ENCODE measurements at regions not wholly inside any gene's neighbourhood (a gene's known extent, or its start where the extent isn't known, plus 50 kb on each side); places are given as distances from the start of the nearest gene placed in this dataset.
"Not testable (repeated sequence)": the region's sequence is repeated elsewhere in the genome, so short reads cannot be mapped to it uniquely, and the experiment has no call there.

DNA sequence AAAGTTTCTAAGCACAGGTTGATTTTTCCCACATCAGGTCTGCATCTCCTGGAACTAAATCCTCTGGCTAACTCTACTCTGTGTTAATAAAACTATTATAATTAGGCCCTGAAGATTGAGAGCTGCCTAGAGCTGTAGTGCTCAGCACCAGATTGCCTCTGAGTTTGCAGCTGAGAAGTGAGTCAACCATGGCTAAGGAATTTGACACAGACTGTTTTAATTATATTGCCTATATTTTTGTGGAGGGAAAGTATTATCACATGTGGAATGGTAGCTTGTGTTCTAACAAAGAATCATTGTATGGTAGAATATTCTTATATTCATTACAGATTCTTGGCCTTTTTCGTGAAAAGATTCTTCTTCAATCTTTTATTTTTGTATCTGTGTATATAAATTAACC lies 1907.6 kb upstream of the TENM3 start:
- DNase-seq (ENCODE audit: insufficient read length) (no peak), FAIRE-seq (no peak)
- TF ChIP-seq POLR2A (IDR thresholded peaks at IDR 0.05; ENCODE audit: low read depth, low read length) (no peak), POLR2AphosphoS5 (IDR thresholded peaks at IDR 0.05; ENCODE audit: low read depth, low read length) (no peak), TAF1 (IDR thresholded peaks at IDR 0.05; ENCODE audit: borderline replicate concordance, low read depth, low read length) (no peak)

DNA sequence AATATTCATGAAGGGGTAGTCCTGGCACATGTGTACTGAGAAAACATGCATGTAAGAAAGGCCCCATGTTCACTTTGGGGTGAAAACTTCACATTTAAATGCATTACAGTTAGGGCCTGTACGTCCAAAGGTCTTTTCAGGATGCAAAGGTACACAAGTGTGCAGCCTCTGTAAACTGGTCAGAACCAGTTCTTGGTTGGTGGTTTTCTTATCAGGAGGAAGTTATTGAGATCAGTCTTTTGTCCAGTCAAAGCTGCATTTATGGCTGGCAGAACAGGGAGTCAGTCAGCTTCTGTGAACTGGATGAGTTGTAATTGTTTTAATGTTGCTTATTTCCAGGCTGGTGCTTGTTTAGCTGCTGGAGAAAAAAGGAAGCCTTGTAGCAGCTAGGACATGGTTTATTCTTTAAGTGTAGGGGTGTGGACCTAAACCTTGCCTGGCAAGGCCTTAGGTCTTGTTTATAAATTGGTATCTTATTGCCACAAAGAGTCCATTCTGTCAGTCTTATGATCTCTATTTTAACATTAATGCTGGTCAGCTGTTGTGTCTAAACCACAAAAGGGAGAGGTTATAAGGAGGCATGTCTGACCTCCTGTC lies 1906.6 kb upstream of the TENM3 start:
- TF ChIP-seq POLR2AphosphoS5 (IDR thresholded peaks at IDR 0.05; ENCODE audit: low read depth, low read length) (no peak), POLR2A (IDR thresholded peaks at IDR 0.05; ENCODE audit: low read depth, low read length) (no peak), TAF1 (IDR thresholded peaks at IDR 0.05; ENCODE audit: borderline replicate concordance, low read depth, low read length) (no peak)
- FAIRE-seq (no peak), DNase-seq (ENCODE audit: insufficient read length) (no peak)

DNA sequence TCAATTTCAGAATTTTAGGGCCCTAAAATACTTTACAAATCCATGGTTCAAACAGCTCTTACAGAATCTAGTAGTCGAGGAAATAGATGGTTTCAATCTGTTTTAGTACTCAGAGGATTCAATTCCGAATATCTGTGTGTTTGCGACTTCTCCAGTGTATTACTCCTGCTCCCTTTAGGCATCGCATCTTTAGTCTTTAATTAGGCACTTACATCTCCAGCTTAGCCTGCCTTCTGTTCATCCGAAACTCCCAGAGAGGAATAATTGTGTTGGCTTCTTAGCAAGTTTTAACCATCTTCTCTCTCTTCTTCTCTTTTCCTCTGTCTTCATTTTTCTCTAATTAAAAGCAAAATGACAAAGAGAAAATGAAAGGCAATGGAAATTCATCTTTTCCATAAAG lies 1901.3 kb upstream of the TENM3 start:
- TF ChIP-seq POLR2AphosphoS5 (IDR thresholded peaks at IDR 0.05; ENCODE audit: low read depth, low read length), result no peak
- TF ChIP-seq TAF1 (IDR thresholded peaks at IDR 0.05; ENCODE audit: borderline replicate concordance, low read depth, low read length), result no peak
- TF ChIP-seq POLR2A (IDR thresholded peaks at IDR 0.05; ENCODE audit: low read depth, low read length), result no peak
- DNase-seq (ENCODE audit: insufficient read length) (no peak), FAIRE-seq (no peak)

DNA sequence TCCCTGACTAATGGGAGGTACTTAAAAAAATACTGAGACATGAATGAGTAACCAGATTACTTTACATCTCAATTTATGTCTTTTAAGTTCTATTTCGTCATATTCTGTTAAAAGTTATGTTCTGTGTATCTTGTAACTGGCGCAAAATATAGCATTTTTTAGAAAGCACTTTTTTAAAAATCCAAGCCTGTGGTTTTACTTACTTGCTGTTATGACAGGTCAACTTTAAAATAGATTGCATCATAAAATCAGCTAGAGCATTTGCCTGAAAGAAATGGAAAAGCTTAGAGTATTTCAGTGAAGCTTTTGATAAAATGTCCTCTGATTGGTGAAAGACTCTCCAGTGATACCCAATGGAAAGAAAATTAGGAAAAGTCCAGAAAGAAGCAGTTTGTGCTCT lies 1892.3 kb upstream of the TENM3 start:
- no peak for DNase-seq (ENCODE audit: insufficient read length)
- FAIRE-seq, result no peak
- TF ChIP-seq POLR2A (IDR thresholded peaks at IDR 0.05; ENCODE audit: low read depth, low read length) (no peak), TAF1 (IDR thresholded peaks at IDR 0.05; ENCODE audit: borderline replicate concordance, low read depth, low read length) (no peak), POLR2AphosphoS5 (IDR thresholded peaks at IDR 0.05; ENCODE audit: low read depth, low read length) (no peak)

DNA sequence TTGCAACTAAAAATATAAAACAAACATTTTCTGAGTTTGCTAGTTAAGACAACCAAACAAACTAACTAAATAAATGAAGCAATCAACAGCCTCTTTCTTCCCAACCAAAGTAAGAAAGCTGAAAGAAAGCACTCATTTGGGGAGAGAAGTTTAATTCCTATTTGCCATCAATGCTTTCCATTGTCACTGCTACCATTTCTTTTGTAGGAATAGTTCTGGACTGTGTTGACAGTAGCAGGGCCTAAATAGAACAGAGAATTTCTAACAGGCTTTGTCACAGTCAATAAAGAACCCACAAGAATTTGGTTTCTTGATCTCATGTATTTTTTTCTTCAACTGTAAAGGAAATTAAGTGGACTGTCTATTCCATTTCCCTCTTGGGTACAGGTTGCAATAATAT lies 1886.4 kb upstream of the TENM3 start:
- FAIRE-seq (no peak), DNase-seq (ENCODE audit: insufficient read length) (no peak)
- TF ChIP-seq TAF1 (IDR thresholded peaks at IDR 0.05; ENCODE audit: borderline replicate concordance, low read depth, low read length) (no peak), POLR2A (IDR thresholded peaks at IDR 0.05; ENCODE audit: low read depth, low read length) (no peak), POLR2AphosphoS5 (IDR thresholded peaks at IDR 0.05; ENCODE audit: low read depth, low read length) (no peak)

DNA sequence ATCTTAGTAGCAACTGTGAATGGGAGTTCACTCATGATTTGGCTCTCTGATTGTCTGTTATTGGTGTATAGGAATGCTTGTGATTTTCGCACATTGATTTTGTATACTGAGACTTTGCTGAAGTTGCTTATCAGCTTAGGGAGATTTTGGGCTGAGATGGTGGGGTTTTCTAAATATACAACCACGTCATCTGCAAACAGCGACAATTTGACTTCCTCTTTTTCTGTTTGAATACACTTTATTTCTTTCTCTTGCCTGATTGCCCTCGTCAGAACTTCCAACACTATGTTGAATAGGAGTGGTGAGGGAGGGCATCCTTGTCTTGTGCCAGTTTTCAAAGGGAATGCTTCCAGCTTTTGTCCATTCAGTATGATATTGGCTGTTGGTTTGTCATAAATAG lies 1883.1 kb upstream of the TENM3 start:
- DNase-seq (ENCODE audit: insufficient read length); FAIRE-seq: not testable (repeated sequence)

DNA sequence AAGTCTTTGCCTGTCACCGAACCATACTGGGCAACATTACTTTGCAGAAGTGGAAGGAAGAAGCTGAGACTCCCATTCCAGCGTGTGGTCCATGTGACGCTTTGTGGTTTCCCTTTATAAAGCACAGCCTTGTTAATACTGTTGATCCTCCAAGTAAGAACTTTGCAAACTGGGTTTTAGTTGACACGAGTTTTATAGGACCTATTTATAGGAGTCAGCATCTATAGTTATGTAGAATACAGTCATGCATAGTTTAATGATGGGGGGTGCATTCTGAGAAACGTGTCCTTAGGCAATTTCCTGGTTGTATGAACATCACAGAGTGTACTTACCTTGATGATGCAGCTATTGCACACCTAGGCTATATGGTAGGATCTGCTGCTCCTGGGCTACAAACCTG lies 1879.4 kb upstream of the TENM3 start:
- DNase-seq (ENCODE audit: insufficient read length) (no peak), FAIRE-seq (no peak)
- TF ChIP-seq TAF1 (IDR thresholded peaks at IDR 0.05; ENCODE audit: borderline replicate concordance, low read depth, low read length) (no peak), POLR2A (IDR thresholded peaks at IDR 0.05; ENCODE audit: low read depth, low read length) (no peak), POLR2AphosphoS5 (IDR thresholded peaks at IDR 0.05; ENCODE audit: low read depth, low read length) (no peak)

DNA sequence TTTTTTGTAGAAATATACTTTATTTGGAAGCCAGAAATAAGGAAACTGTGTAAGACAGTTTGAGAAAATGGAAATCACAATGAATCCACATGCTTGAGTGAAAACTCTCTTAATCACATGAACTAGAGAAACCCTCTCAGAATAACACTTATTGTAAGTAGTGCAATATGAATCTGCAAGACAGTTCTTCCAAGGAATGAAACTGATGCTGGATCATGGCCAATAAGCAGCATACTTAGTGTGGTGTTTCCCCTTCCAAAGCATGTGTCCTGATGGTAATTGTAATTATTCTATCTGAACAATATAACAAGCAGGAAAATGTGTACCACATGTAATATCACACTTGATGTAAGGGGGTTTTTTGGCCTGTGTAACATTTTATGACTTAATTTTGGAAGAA lies 1870.5 kb upstream of the TENM3 start:
- DNase-seq (ENCODE audit: insufficient read length) (no peak), FAIRE-seq (no peak)
- TF ChIP-seq POLR2AphosphoS5 (IDR thresholded peaks at IDR 0.05; ENCODE audit: low read depth, low read length) (no peak), TAF1 (IDR thresholded peaks at IDR 0.05; ENCODE audit: borderline replicate concordance, low read depth, low read length) (no peak), POLR2A (IDR thresholded peaks at IDR 0.05; ENCODE audit: low read depth, low read length) (no peak)

DNA sequence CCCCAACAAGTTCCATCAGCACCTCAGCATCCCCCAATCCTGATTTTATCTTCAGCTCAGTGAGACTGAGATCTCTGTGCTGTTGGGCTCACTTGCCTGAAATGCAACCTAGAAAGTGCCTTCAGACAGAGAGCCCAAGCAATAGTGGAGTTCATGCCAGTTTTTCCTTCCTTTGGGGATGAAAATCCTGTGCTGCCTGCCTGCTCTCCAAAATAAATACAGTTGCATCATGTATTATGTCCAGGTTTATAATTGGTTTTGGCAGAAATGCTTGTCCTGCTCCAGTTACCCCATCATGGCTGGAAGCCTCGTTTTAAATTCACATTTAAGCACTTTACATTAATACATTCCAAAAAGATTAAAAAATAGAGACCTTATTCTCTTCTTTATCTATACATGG lies 1865.5 kb upstream of the TENM3 start:
- FAIRE-seq, result no peak
- TF ChIP-seq TAF1 (IDR thresholded peaks at IDR 0.05; ENCODE audit: borderline replicate concordance, low read depth, low read length), result no peak
- TF ChIP-seq POLR2AphosphoS5 (IDR thresholded peaks at IDR 0.05; ENCODE audit: low read depth, low read length), result no peak
- no peak for TF ChIP-seq POLR2A (IDR thresholded peaks at IDR 0.05; ENCODE audit: low read depth, low read length)
- no peak for DNase-seq (ENCODE audit: insufficient read length)

DNA sequence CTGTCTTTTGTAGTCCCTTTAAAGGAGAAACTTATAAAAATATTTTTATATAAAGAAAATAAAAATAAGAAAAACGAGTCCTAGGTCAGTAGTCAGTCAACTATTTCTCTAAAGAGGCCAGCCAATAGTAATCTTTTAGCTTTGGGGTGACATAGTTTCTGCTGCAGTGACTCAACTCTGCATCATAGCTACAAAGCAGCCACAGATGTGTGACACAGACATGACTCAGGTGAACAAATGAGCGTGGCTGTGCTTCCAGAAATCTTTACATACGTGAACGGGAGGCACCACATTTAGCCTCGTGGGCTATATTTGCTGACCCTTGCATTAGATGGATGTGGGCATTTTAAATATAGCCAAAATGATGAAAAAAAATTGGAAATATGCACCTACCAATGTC lies 1862.5 kb upstream of the TENM3 start:
- no peak for FAIRE-seq
- TF ChIP-seq POLR2A (IDR thresholded peaks at IDR 0.05; ENCODE audit: low read depth, low read length) (no peak), POLR2AphosphoS5 (IDR thresholded peaks at IDR 0.05; ENCODE audit: low read depth, low read length) (no peak), TAF1 (IDR thresholded peaks at IDR 0.05; ENCODE audit: borderline replicate concordance, low read depth, low read length) (no peak)
- no peak for DNase-seq (ENCODE audit: insufficient read length)

DNA sequence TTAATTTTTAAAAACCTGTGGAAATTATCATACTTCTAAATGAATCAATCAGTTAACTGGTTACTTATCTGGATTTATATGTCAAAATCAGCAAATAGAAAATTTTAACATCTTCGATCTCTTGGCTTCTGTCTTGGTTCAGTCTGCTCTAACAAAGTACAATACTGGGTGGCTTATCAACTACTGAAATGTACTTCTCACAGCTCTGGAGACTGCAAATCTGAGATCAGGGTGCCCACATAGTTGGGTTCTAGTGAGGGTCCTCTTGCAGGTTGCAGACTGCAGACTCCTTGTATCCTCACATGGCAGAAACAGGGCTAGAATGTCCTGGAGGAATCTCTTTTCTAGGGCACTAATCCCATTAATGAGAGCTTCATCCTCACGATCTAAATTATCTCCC lies 1851.6 kb upstream of the TENM3 start:
- DNase-seq (ENCODE audit: insufficient read length) (no peak), FAIRE-seq (no peak)
- TF ChIP-seq POLR2A (IDR thresholded peaks at IDR 0.05; ENCODE audit: low read depth, low read length) (no peak), POLR2AphosphoS5 (IDR thresholded peaks at IDR 0.05; ENCODE audit: low read depth, low read length) (no peak), TAF1 (IDR thresholded peaks at IDR 0.05; ENCODE audit: borderline replicate concordance, low read depth, low read length) (no peak)

DNA sequence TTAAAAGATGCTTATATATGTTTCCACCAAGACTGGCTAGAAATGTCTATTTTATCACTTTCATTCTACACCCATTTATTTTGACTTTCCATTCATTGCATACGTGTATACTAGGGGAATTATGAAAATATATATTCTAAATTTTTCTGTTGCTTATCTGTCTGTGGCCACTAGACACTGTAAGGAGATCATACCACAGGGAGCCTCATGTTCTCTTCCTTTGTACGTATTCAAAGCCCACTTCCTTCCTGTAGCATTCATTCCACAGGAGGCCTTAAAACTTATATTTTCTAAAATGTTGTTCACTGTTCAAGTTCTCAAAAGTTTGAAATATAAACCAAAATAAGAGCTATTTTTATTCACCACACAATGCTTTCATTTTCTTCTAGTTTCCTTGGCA lies 1848.9 kb upstream of the TENM3 start:
- no peak for TF ChIP-seq POLR2A (IDR thresholded peaks at IDR 0.05; ENCODE audit: low read depth, low read length)
- no peak for TF ChIP-seq POLR2AphosphoS5 (IDR thresholded peaks at IDR 0.05; ENCODE audit: low read depth, low read length)
- no peak for TF ChIP-seq TAF1 (IDR thresholded peaks at IDR 0.05; ENCODE audit: borderline replicate concordance, low read depth, low read length)
- no peak for FAIRE-seq
- DNase-seq (ENCODE audit: insufficient read length), result no peak

DNA sequence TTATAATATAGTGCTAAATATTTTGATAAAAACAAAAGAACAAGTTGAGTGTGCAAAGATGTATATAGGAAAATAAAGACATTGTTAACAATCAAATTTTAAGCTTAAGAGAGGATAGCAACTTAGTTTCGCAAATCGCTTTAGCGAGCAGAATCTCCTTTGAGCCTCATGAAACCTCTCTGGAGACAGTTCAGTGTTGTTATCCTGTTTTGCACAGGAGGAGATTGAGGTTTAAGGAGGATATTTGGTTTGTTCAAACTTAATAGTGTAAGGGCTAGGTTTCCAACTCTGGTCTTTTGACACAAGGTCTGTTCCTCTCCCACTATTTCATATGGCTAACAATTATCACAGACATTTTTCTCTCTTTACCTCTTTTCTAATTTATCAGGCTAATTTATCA lies 1848.5 kb upstream of the TENM3 start:
- TF ChIP-seq POLR2AphosphoS5 (IDR thresholded peaks at IDR 0.05; ENCODE audit: low read depth, low read length) (no peak), TAF1 (IDR thresholded peaks at IDR 0.05; ENCODE audit: borderline replicate concordance, low read depth, low read length) (no peak), POLR2A (IDR thresholded peaks at IDR 0.05; ENCODE audit: low read depth, low read length) (no peak)

More for the DNA sequence above, 1848.5 kb upstream of the TENM3 start:
- DNase-seq (ENCODE audit: insufficient read length) (no peak), FAIRE-seq (no peak)
